Activated CD8-positive, alpha-beta T cell treated with anti-CD3 and anti-CD28 coated beads for 36 hours (primary cell): ENCODE measurements at regions not wholly inside any gene's neighbourhood (a gene's known extent, or its start where the extent isn't known, plus 50 kb on each side); places are given as distances from the start of the nearest gene placed in this dataset.

Experiments used
- ATAC-seq: fragments of 200-7000 bp; cut with Tn5 transposase; one replicate; pipeline ENCODE4 v1.10.0; 2021; ENCODE audit warnings: mild to moderate bottlenecking, moderate library complexity
- CTCF ChIA-PET: fragments of 350-600 bp; sonication (Branson Sonifier 250); formaldehyde crosslinking; loops from one replicate; lab custom pipeline; 2021; ENCODE audit warnings: antibody characterized with exemption; lab: Charles Lee
- POLR2A ChIA-PET: fragments of 350-600 bp; sonication (Branson Sonifier 250); formaldehyde crosslinking; loops from one replicate; lab custom pipeline; 2021; ENCODE audit warnings: antibody characterized with exemption; lab: Charles Lee
- DNase-seq: peaks from one replicate; pipeline ENCODE4 v3.0.0-alpha.2; 2020
- H3K27ac Mint-ChIP-seq: one replicate; pipeline ENCODE4 v1.8.0; 2021; ENCODE audit warnings: mild to moderate bottlenecking, mixed read lengths
- H3K27me3 Mint-ChIP-seq: one replicate; pipeline ENCODE4 v1.8.0; 2021; ENCODE audit warnings: mixed read lengths
- H3K36me3 Mint-ChIP-seq: one replicate; pipeline ENCODE4 v1.8.0; 2021; ENCODE audit warnings: low read depth, mixed read lengths
- H3K4me1 Mint-ChIP-seq: one replicate; pipeline ENCODE4 v1.8.0; 2021; ENCODE audit warnings: low read depth, mixed read lengths
- H3K4me3 Mint-ChIP-seq: one replicate; pipeline ENCODE4 v1.8.0; 2021; ENCODE audit warnings: mild to moderate bottlenecking, moderate library complexity, mixed read lengths
- H3K9me3 Mint-ChIP-seq: one replicate; pipeline ENCODE4 v1.8.0; 2021; ENCODE audit warnings: mixed read lengths
- CTCF ChIP-seq: fragments of 200-600 bp; IDR thresholded peaks from one replicate; pipeline ENCODE4 v1.8.0; 2022; ENCODE audit warnings: antibody characterized with exemption, mild to moderate bottlenecking
- intact Hi-C: fragments of 100-400 bp; cut with micrococcal nuclease; formaldehyde crosslinking; loops from one replicate; pipeline ENCODE4 v1.10.0; 2022

GRCh38 chr3:139095803-139096466, 51.2 kb upstream of the PRR23C start:
- DNase-seq = no peak
- no peak overlapping the region for H3K27ac Mint-ChIP-seq
- no peaks in the 10 kb centered on the region for H3K4me1 Mint-ChIP-seq
- no peak overlapping the region for H3K4me3 Mint-ChIP-seq
- POLR2A ChIA-PET = no interaction called here
- peaks cover 21% of the 10 kb centered on the region for H3K27me3 Mint-ChIP-seq
- no peak for ATAC-seq
- CTCF ChIA-PET = interaction anchor here (0.9 kb wide), 1 partner anchor 16 kb away, joined by 3 read pairs; no protein-coding TSS in a partner anchor
- intact Hi-C loops = no loop called here
- peaks cover 5% of the 10 kb centered on the region for H3K9me3 Mint-ChIP-seq
- no peaks in the 10 kb centered on the region for H3K36me3 Mint-ChIP-seq
- no peak for TF ChIP-seq CTCF

- Mint-ChIP-seq H3K4me1 (no peaks in the 10 kb centered on the region), H3K36me3 (no peaks in the 10 kb centered on the region), H3K9me3 (peaks cover 5% of the 10 kb centered on the region), H3K27ac (no peak overlapping the region), H3K4me3 (no peak overlapping the region), H3K27me3 (peaks cover 23% of the 10 kb centered on the region)
- no peak for ATAC-seq
- TF ChIP-seq CTCF = no peak
- intact Hi-C loops = no loop called here
- DNase-seq = no peak
- ChIA-PET CTCF (no interaction called here), POLR2A (no interaction called here)
Measured at GRCh38 chr3:139096670-139097069, 52.0 kb upstream of the PRR23C start.

GRCh38 chr3:139098391-139098790, 53.7 kb upstream of the PRR23C start:
- H3K27me3 Mint-ChIP-seq = peaks cover 14% of the 10 kb centered on the region
- no peak for DNase-seq
- intact Hi-C loops = no loop called here
- no peak overlapping the region for H3K27ac Mint-ChIP-seq
- ChIA-PET POLR2A (no interaction called here), CTCF (interaction anchor here (0.7 kb wide), 1 partner anchor 14 kb away, joined by 3 read pairs; no protein-coding TSS in a partner anchor)
- H3K36me3 Mint-ChIP-seq = no peaks in the 10 kb centered on the region
- no peak for ATAC-seq
- H3K4me3 Mint-ChIP-seq = no peak overlapping the region
- no peaks in the 10 kb centered on the region for H3K4me1 Mint-ChIP-seq
- no peak for TF ChIP-seq CTCF
- no peaks in the 10 kb centered on the region for H3K9me3 Mint-ChIP-seq

GRCh38 chr3:139099968-139100817, 55.5 kb upstream of the PRR23C start:
- ChIA-PET POLR2A (no interaction called here), CTCF (no interaction called here)
- H3K27ac Mint-ChIP-seq = no peak overlapping the region
- ATAC-seq (no peak), DNase-seq (no peak)
- peaks cover 9% of the 10 kb centered on the region for H3K27me3 Mint-ChIP-seq
- no peaks in the 10 kb centered on the region for H3K4me1 Mint-ChIP-seq
- intact Hi-C loops = no loop called here
- no peak overlapping the region for H3K4me3 Mint-ChIP-seq
- no peaks in the 10 kb centered on the region for H3K9me3 Mint-ChIP-seq
- no peak for TF ChIP-seq CTCF
- H3K36me3 Mint-ChIP-seq = no peaks in the 10 kb centered on the region

- ChIA-PET CTCF (no interaction called here), POLR2A (no interaction called here)
- H3K27ac Mint-ChIP-seq = no peak overlapping the region
- DNase-seq = no peak
- intact Hi-C loops = no loop called here
- H3K9me3 Mint-ChIP-seq = no peaks in the 10 kb centered on the region
- H3K4me1 Mint-ChIP-seq = no peaks in the 10 kb centered on the region
- no peak overlapping the region for H3K4me3 Mint-ChIP-seq
- peaks cover 9% of the 10 kb centered on the region for H3K27me3 Mint-ChIP-seq
- H3K36me3 Mint-ChIP-seq = no peaks in the 10 kb centered on the region
- TF ChIP-seq CTCF = no peak
- no peak for ATAC-seq
Measured at GRCh38 chr3:139100821-139101220, 56.1 kb upstream of the PRR23C start.
